HPDE6-E6E7 (cell line): ENCODE measurements at regions not wholly inside any gene's neighbourhood (a gene's known extent, or its start where the extent isn't known, plus 50 kb on each side); places are given as distances from the start of the nearest gene placed in this dataset.

ENCODE experiments used
- DNase-seq: peaks from one replicate; pipeline ENCODE4 v3.0.0; 2011; ENCODE audit warnings: missing footprints; ENCODE audit errors: extremely low spot score

GRCh38 chr3:83738202-83738601, 1220.6 kb upstream of the CADM2 start:
- no peak for DNase-seq

GRCh38 chr3:83740504-83740903, 1218.3 kb upstream of the CADM2 start:
- DNase-seq = no peak

GRCh38 chr3:83765956-83766355, 1192.8 kb upstream of the CADM2 start:
- no peak for DNase-seq

GRCh38 chr3:83769791-83770663, 1188.8 kb upstream of the CADM2 start:
- no peak for DNase-seq

- no peak for DNase-seq
Observed at GRCh38 chr3:83770664-83771402, 1188.0 kb upstream of the CADM2 start.

- no peak for DNase-seq
Observed at GRCh38 chr3:83802801-83803200, 1156.0 kb upstream of the CADM2 start.

GRCh38 chr3:83807511-83807910, 1151.3 kb upstream of the CADM2 start:
- no peak for DNase-seq

GRCh38 chr3:83813176-83813575, 1145.6 kb upstream of the CADM2 start:
- DNase-seq = no peak

- no peak for DNase-seq
Observed at GRCh38 chr3:83816653-83817052, 1142.1 kb upstream of the CADM2 start.

GRCh38 chr3:83821506-83821905, 1137.3 kb upstream of the CADM2 start:
- DNase-seq = no peak

GRCh38 chr3:83823095-83823494, 1135.7 kb upstream of the CADM2 start:
- no peak for DNase-seq

GRCh38 chr3:83835040-83835439, 1123.7 kb upstream of the CADM2 start:
- no peak for DNase-seq

- no peak for DNase-seq
Observed at GRCh38 chr3:83842511-83842910, 1116.3 kb upstream of the CADM2 start.

- DNase-seq = no peak
Observed at GRCh38 chr3:83843716-83844115, 1115.1 kb upstream of the CADM2 start.

GRCh38 chr3:83849106-83849730, 1109.6 kb upstream of the CADM2 start:
- no peak for DNase-seq

- DNase-seq = no peak
Observed at GRCh38 chr3:83863380-83863779, 1095.4 kb upstream of the CADM2 start.

- DNase-seq = no peak
Observed at GRCh38 chr3:83868909-83869567, 1089.8 kb upstream of the CADM2 start.

GRCh38 chr3:83873550-83873949, 1085.2 kb upstream of the CADM2 start:
- DNase-seq = no peak

- no peak for DNase-seq
Observed at GRCh38 chr3:83877910-83878309, 1080.9 kb upstream of the CADM2 start.

GRCh38 chr3:83882701-83883100, 1076.1 kb upstream of the CADM2 start:
- DNase-seq = no peak

- DNase-seq = no peak
Observed at GRCh38 chr3:83890039-83890762, 1068.6 kb upstream of the CADM2 start.
